ENCODE measurements at regions not wholly inside any gene's neighbourhood (a gene's known extent, or its start where the extent isn't known, plus 50 kb on each side); places are given as distances from the start of the nearest gene placed in this dataset.

- no peak overlapping the region for H3K27ac ChIP-seq (ENCODE audit: low read length in 2 of 2)
- TF ChIP-seq EZH2 (IDR thresholded peaks at IDR 0.05; ENCODE audit: borderline replicate concordance, insufficient read depth, low read depth, low read length, poor library complexity, severe bottlenecking) (no peak), CTCF (IDR thresholded peaks at IDR 0.05) (no peak)
- 90% methylated on average over 12 of the region's 14 CpGs for WGBS (ENCODE audit: insufficient coverage)
- no peak for ATAC-seq (ENCODE audit: low read depth)
- no peaks in the 10 kb centered on the region for H3K27me3 ChIP-seq (replicated peaks in 1 of 4; ENCODE audit: control extremely low read depth in 1 of 4, control insufficient read depth in 3 of 4, insufficient read depth in 4 of 4, low read length in 3 of 4)
- Mint-ChIP-seq H3K9me3 (ENCODE audit: insufficient read depth) (peaks cover 9% of the 10 kb centered on the region), H3K4me3 (no peak overlapping the region), H3K27ac (no peak overlapping the region), H3K4me1 (no peaks in the 10 kb centered on the region), H3K27me3 (no peaks in the 10 kb centered on the region)
- POLR2A ChIA-PET: no interaction called here
- no peak overlapping the region for H3K9ac ChIP-seq (ENCODE audit: low read length)
- CTCF ChIA-PET: no interaction called here
- no peak overlapping the region for H3K4me3 ChIP-seq (ENCODE audit: control extremely low read depth in 1 of 5, extremely low read depth in 1 of 5, insufficient read depth in 1 of 5, low read depth in 2 of 5, low read length in 4 of 5)
- intact Hi-C loops (cut with micrococcal nuclease): no loop called here
- no peak overlapping the region for H2AFZ ChIP-seq (ENCODE audit: insufficient read depth, low read depth, low read length, poor library complexity, severe bottlenecking)
- no peaks in the 10 kb centered on the region for H3K36me3 ChIP-seq (replicated peaks in 1 of 2; ENCODE audit: control extremely low read depth in 1 of 2, control insufficient read depth in 1 of 2, extremely low read depth in 1 of 2, insufficient read depth in 2 of 2, low read length in 1 of 2)
- no peaks in the 10 kb centered on the region for H3K79me2 ChIP-seq (ENCODE audit: control insufficient read depth, insufficient read depth, low read length)
- H4K20me1 ChIP-seq (ENCODE audit: control insufficient read depth, insufficient read depth, low read length, poor library complexity, severe bottlenecking): no peaks in the 10 kb centered on the region
- no peaks in the 10 kb centered on the region for H3K4me1 ChIP-seq (ENCODE audit: control insufficient read depth in 2 of 2, insufficient read depth in 2 of 2, low read length in 2 of 2)
- H3K9me3 ChIP-seq (ENCODE audit: control extremely low read depth in 1 of 3, control insufficient read depth in 2 of 3, insufficient read depth in 1 of 3, low read length in 2 of 3): peaks cover 0 to 50% (median 5%) of the 10 kb centered on the region in 3 donors
- DNase-seq: no peak
- no peak overlapping the region for H3K4me2 ChIP-seq (replicated peaks; ENCODE audit: low read depth, low read length, poor library complexity, severe bottlenecking)
Measured at GRCh38 chr19:30314056-30314804, 58.0 kb upstream of the ZNF536 start.

- H3K36me3 ChIP-seq (replicated peaks in 1 of 2; ENCODE audit: control extremely low read depth in 1 of 2, control insufficient read depth in 1 of 2, extremely low read depth in 1 of 2, insufficient read depth in 2 of 2, low read length in 1 of 2): no peaks in the 10 kb centered on the region
- H3K79me2 ChIP-seq (ENCODE audit: control insufficient read depth, insufficient read depth, low read length): no peaks in the 10 kb centered on the region
- peaks cover 0 to 50% (median 5%) of the 10 kb centered on the region in 3 donors for H3K9me3 ChIP-seq (ENCODE audit: control extremely low read depth in 1 of 3, control insufficient read depth in 2 of 3, insufficient read depth in 1 of 3, low read length in 2 of 3)
- no peak for ATAC-seq (ENCODE audit: low read depth)
- no peak overlapping the region for H3K4me3 ChIP-seq (ENCODE audit: control extremely low read depth in 1 of 5, extremely low read depth in 1 of 5, insufficient read depth in 1 of 5, low read depth in 2 of 5, low read length in 4 of 5)
- H3K4me2 ChIP-seq (replicated peaks; ENCODE audit: low read depth, low read length, poor library complexity, severe bottlenecking): no peak overlapping the region
- H3K27ac ChIP-seq (ENCODE audit: low read length in 2 of 2): no peak overlapping the region
- Mint-ChIP-seq H3K4me3 (no peak overlapping the region), H3K9me3 (ENCODE audit: insufficient read depth) (peaks cover 9% of the 10 kb centered on the region), H3K4me1 (no peaks in the 10 kb centered on the region), H3K27ac (no peak overlapping the region), H3K27me3 (no peaks in the 10 kb centered on the region)
- no peaks in the 10 kb centered on the region for H3K4me1 ChIP-seq (ENCODE audit: control insufficient read depth in 2 of 2, insufficient read depth in 2 of 2, low read length in 2 of 2)
- no peaks in the 10 kb centered on the region for H4K20me1 ChIP-seq (ENCODE audit: control insufficient read depth, insufficient read depth, low read length, poor library complexity, severe bottlenecking)
- no peak for DNase-seq
- WGBS (ENCODE audit: insufficient coverage): 90% methylated on average over 4 of the region's 5 CpGs
- TF ChIP-seq CTCF (IDR thresholded peaks at IDR 0.05) (no peak), EZH2 (IDR thresholded peaks at IDR 0.05; ENCODE audit: borderline replicate concordance, insufficient read depth, low read depth, low read length, poor library complexity, severe bottlenecking) (no peak)
- intact Hi-C loops (cut with micrococcal nuclease): no loop called here
- no peaks in the 10 kb centered on the region for H3K27me3 ChIP-seq (replicated peaks in 1 of 4; ENCODE audit: control extremely low read depth in 1 of 4, control insufficient read depth in 3 of 4, insufficient read depth in 4 of 4, low read length in 3 of 4)
- H3K9ac ChIP-seq (ENCODE audit: low read length): no peak overlapping the region
- POLR2A ChIA-PET: no interaction called here
- H2AFZ ChIP-seq (ENCODE audit: insufficient read depth, low read depth, low read length, poor library complexity, severe bottlenecking): no peak overlapping the region
- CTCF ChIA-PET: no interaction called here
Measured at GRCh38 chr19:30314805-30315155, 57.4 kb upstream of the ZNF536 start.
